Adrenal gland (tissue), 9 donors: ENCODE measurements at regions not wholly inside any gene's neighbourhood (a gene's known extent, or its start where the extent isn't known, plus 50 kb on each side); places are given as distances from the start of the nearest gene placed in this dataset.

Experiments
- DNase-seq, 7 donors: peaks; one replicate each; pipeline ENCODE4 v3.0.0-alpha.2; 2019 to 2020
- H3K27ac ChIP-seq, 5 donors: fragments of 200-600 bp; sonication (generic) in 4 of 5; 1 replicate in 3 of 5; 2 replicates in 2 of 5; pipeline versions ENCODE4 v1.5.1 to v1.8.0; 2016 to 2020; ENCODE audit warnings: mild to moderate bottlenecking in 1 of 5
- H3K27me3 ChIP-seq: fragments of 200-600 bp; 2 replicates; pipeline ENCODE4 v1.8.0; 2021
- H3K36me3 ChIP-seq, 2 donors: fragments of 200-600 bp; replicated peaks in 1 of 2; 1 replicate in 1 of 2; 2 replicates in 1 of 2; pipeline versions ENCODE4 v1.5.1 to v1.8.0; 2018 to 2022
- H3K4me1 ChIP-seq, 2 donors: fragments of 200-600 bp; replicated peaks in 1 of 2; 1 replicate in 1 of 2; 2 replicates in 1 of 2; pipeline versions ENCODE4 v1.5.1 to v1.8.0; 2018 to 2021
- H3K4me3 ChIP-seq, 4 donors: fragments of 200-600 bp; sonication (generic) in 3 of 4; one replicate each; pipeline ENCODE4 v1.5.1; 2016 to 2018
- H3K9me3 ChIP-seq, 3 donors: fragments of 200-600 bp; sonication (generic) in 1 of 3; replicated peaks in 1 of 3; 1 replicate in 2 of 3; 2 replicates in 1 of 3; pipeline versions ENCODE4 v1.5.1 to v1.8.0; 2016 to 2021
- CTCF ChIP-seq, 6 experiments: fragments of 450-650 bp in 4 of 6; fragments of 200-600 bp in 2 of 6; sonication (generic) in 1 of 6; IDR thresholded peaks; 1 replicate in 5 of 6; 2 replicates in 1 of 6; pipeline versions ENCODE4 v1.5.1 to v1.8.0; 2016 to 2021; ENCODE audit warnings: antibody characterized with exemption in 6 of 6, mild to moderate bottlenecking in 2 of 6, moderate library complexity in 1 of 6
- POLR2A ChIP-seq, 2 donors: fragments of 450-650 bp; IDR thresholded peaks; one replicate each; pipeline ENCODE4 v1.6.1; 2017; ENCODE audit warnings: antibody characterized with exemption in 2 of 2, mild to moderate bottlenecking in 2 of 2, moderate library complexity in 1 of 2
- whole genome bisulfite sequencing, 4 donors: extraction: QIAGEN DNeasy Blood & Tissue Kit in 2 of 4; methylation state at CpG; one replicate each; pipeline versions ENCODE4 v1.1.5 to v1.1.7; 2013 to 2017; 5-methylcytosine and 5-hydroxymethylcytosine counted together
- intact Hi-C, 2 donors: fragments of 100-400 bp; cut with DNase I; formaldehyde crosslinking; loops; one replicate each; pipeline versions ENCODE4 v1.14.1 to v1.15.0; 2022 to 2023
- donor health status: healthy with polysubstance abuse.
- donor health status: Bipolar disorder and iron deficiency.
- donor health status: DM: yes; HTN: yes; CAD: no.
- donor health status: DM: no; HTN: no; CAD: no.
- donor health status: DM: no; HTN: no; CAD: no.

GRCh38 chr4:58209001-58209400, 1098.8 kb upstream of the IGFBP7 start:
- intact Hi-C loops = no loop called here
- no peak overlapping the region for H3K4me3 ChIP-seq
- DNase-seq = no peak
- H3K36me3 ChIP-seq = no peaks in the 10 kb centered on the region
- TF ChIP-seq CTCF (IDR thresholded peaks at IDR 0.05) (no peak), POLR2A (IDR thresholded peaks at IDR 0.05) (no peak)
- 58 to 73% (median 68%) methylated on average over 2 of the region's 2 CpGs for WGBS, 4 donors
- no peaks in the 10 kb centered on the region for H3K9me3 ChIP-seq
- no peak overlapping the region for H3K27ac ChIP-seq
- no peaks in the 10 kb centered on the region for H3K27me3 ChIP-seq
- H3K4me1 ChIP-seq = no peaks in the 10 kb centered on the region

DNA sequence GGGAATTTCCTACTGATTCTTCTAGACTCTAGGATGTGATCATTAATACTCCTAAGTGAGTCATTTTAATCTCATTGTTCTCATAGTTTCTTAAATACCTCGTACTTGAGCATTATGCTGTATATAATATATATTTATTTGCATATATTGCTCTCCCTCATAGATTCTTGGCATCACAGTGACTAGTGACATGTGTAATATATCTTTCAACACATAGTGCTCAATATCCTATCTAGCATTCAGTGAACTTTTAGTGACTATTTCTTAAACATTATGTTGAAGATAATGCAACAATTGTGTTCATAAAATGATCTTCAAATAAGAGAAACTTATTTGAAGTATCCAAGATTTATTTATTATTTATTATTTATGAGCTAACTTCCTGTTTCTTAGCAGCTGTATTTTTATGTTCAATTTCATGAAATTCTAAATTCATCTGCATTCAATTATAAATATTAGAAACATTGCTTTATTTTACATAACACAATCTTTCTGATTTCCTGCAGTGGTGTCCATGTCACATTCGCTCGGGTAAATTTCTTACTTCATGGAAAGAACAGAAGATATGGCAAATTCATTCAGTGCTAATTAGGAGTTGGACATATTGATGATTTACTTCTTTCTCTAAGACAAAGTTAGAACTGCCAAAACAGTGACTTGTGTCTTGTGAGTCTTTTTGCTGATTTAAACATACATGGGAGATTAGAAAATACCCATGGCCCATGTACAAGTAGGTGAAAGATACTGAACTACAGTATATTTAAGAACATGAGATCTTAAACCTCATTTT, 1095.5 kb upstream of the IGFBP7 start:
- Histone ChIP-seq H3K4me3 (no peak overlapping the region), H3K4me1 (no peaks in the 10 kb centered on the region), H3K27me3 (no peaks in the 10 kb centered on the region), H3K36me3 (no peaks in the 10 kb centered on the region), H3K27ac (no peak overlapping the region), H3K9me3 (no peaks in the 10 kb centered on the region)
- no peak for TF ChIP-seq CTCF (IDR thresholded peaks at IDR 0.05)
- no peak for TF ChIP-seq POLR2A (IDR thresholded peaks at IDR 0.05)
- intact Hi-C loops = no loop called here
- DNase-seq = no peak
- WGBS, 4 donors = 78 to 86% (median 84%) methylated on average over 3 of the region's 3 CpGs

DNA sequence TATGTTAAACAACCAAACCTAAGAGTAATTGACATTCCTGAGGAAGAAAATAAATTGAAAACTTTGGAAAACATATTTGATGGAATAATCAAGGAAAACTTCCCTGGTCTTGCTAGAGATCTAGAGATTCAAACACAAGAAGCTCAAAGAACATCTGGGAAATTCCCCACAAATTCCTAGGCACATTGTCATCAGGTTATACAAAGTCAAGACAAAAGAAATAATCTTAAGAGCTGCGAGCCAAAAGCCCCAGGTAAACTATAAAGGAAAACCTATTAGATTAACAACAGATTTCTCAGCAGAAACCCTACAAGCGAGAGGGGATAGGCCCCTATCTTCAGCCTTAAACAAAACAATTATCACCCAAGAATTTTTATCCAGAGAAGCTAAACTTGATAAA, 1082.0 kb upstream of the IGFBP7 start:
- H3K4me3 ChIP-seq = no peak overlapping the region
- no peaks in the 10 kb centered on the region for H3K9me3 ChIP-seq
- 68 to 76% (median 72%) methylated on average over 2 of the region's 2 CpGs for WGBS, 4 donors
- no peak for DNase-seq
- no peaks in the 10 kb centered on the region for H3K4me1 ChIP-seq
- no peaks in the 10 kb centered on the region for H3K36me3 ChIP-seq
- no peaks in the 10 kb centered on the region for H3K27me3 ChIP-seq
- H3K27ac ChIP-seq = no peak overlapping the region
- intact Hi-C loops = no loop called here
- no peak for TF ChIP-seq POLR2A (IDR thresholded peaks at IDR 0.05)
- no peak for TF ChIP-seq CTCF (IDR thresholded peaks at IDR 0.05)

GRCh38 chr4:58191109-58191508, 1080.9 kb upstream of the IGFBP7 start:
- 83 to 96% (median 90%) methylated on average over 3 to 5 of the region's 5 CpGs for WGBS, 4 donors
- intact Hi-C loops = no loop called here
- H3K27ac ChIP-seq = no peak overlapping the region
- no peaks in the 10 kb centered on the region for H3K36me3 ChIP-seq
- no peaks in the 10 kb centered on the region for H3K27me3 ChIP-seq
- DNase-seq = no peak
- H3K9me3 ChIP-seq = no peaks in the 10 kb centered on the region
- no peak overlapping the region for H3K4me3 ChIP-seq
- no peak for TF ChIP-seq POLR2A (IDR thresholded peaks at IDR 0.05)
- TF ChIP-seq CTCF (IDR thresholded peaks at IDR 0.05) = no peak
- no peaks in the 10 kb centered on the region for H3K4me1 ChIP-seq
